Psoas muscle (tissue), 7 donors: ENCODE measurements at regions not wholly inside any gene's neighbourhood (a gene's known extent, or its start where the extent isn't known, plus 50 kb on each side); places are given as distances from the start of the nearest gene placed in this dataset.

Experiments used
- ATAC-seq, 4 donors: fragments of 200-7000 bp; cut with Tn5 transposase; one replicate each; pipeline ENCODE4 v1.9.1; 2020; ENCODE audit warnings: moderate library complexity in 3 of 4, mild to moderate bottlenecking in 2 of 4
- DNase-seq, 2 donors: peaks; one replicate each; pipeline ENCODE4 v3.0.0-alpha.2; 2020
- H3K27ac ChIP-seq: fragments of 200-600 bp; one replicate; pipeline ENCODE4 v1.8.0; 2022
- H3K27me3 ChIP-seq, 3 donors: fragments of 200-600 bp in 1 of 3; one replicate each; pipeline versions ENCODE4 v1.6.1 to v1.8.0; 2013 to 2022; ENCODE audit warnings: low read length in 2 of 3, mild to moderate bottlenecking in 2 of 3, moderate library complexity in 1 of 3; ENCODE audit not compliant: insufficient read depth in 3 of 3
- H3K36me3 ChIP-seq, 2 donors: fragments of 200-600 bp in 1 of 2; one replicate each; pipeline versions ENCODE4 v1.6.1 to v1.8.0; 2013 to 2022; ENCODE audit warnings: low read depth in 1 of 2, mild to moderate bottlenecking in 1 of 2, moderate library complexity in 1 of 2; ENCODE audit not compliant: insufficient read depth in 1 of 2
- H3K4me1 ChIP-seq: fragments of 200-600 bp; one replicate; pipeline ENCODE4 v1.8.0; 2022
- H3K4me3 ChIP-seq: fragments of 200-600 bp; one replicate; pipeline ENCODE4 v1.8.0; 2022; ENCODE audit warnings: mild to moderate bottlenecking
- H3K9me3 ChIP-seq: fragments of 200-600 bp; one replicate; pipeline ENCODE4 v1.8.0; 2022
- CTCF ChIP-seq: fragments of 200-600 bp; IDR thresholded peaks from one replicate; pipeline ENCODE4 v1.8.0; 2022; ENCODE audit warnings: antibody characterized with exemption
- WGBS, 3 donors: extraction: QIAGEN DNeasy Blood & Tissue Kit; methylation state at CpG; one replicate each; pipeline versions ENCODE4 v1.1.6 to v1.1.7; 2013; 5-methylcytosine and 5-hydroxymethylcytosine counted together
- intact Hi-C, 2 donors: fragments of 100-400 bp; cut with DNase I; formaldehyde crosslinking; loops; one replicate each; pipeline versions ENCODE4 v1.11.0 to v1.14.2; 2022
- donor health status: healthy with polysubstance abuse.
- donor health status: DM: no; HTN: no; CAD: no; lungs with moderate emphysema.
- donor health status: Bipolar disorder and iron deficiency.
- donor health status: healthy.
- donor health status: DM: yes; HTN: yes; CAD: no.
- donor health status: DM: no; HTN: no; CAD: no.
- donor health status: DM: yes; HTN: yes; CAD: no.

- H3K27ac ChIP-seq, result no peak overlapping the region
- intact Hi-C loops, result no loop called here
- no peak overlapping the region for H3K4me3 ChIP-seq
- 64 to 66% (median 65%) methylated on average over 5 of the region's 5 CpGs for WGBS, 3 donors
- no peaks in the 10 kb centered on the region for H3K9me3 ChIP-seq
- no peak for TF ChIP-seq CTCF
- H3K27me3 ChIP-seq, result no peaks in the 10 kb centered on the region
- no peaks in the 10 kb centered on the region for H3K4me1 ChIP-seq
- ATAC-seq, result no peak
- no peak for DNase-seq
- H3K36me3 ChIP-seq, result no peaks in the 10 kb centered on the region
Observed at GRCh38 chr17:77763575-77763974, 194.9 kb upstream of the TNRC6C start.

GRCh38 chr17:77765292-77765691 is 193.2 kb upstream of the TNRC6C start:
- no peaks in the 10 kb centered on the region for H3K27me3 ChIP-seq
- intact Hi-C loops, result no loop called here
- ATAC-seq (no peak), DNase-seq (no peak)
- no peaks in the 10 kb centered on the region for H3K4me1 ChIP-seq
- H3K27ac ChIP-seq, result no peak overlapping the region
- H3K4me3 ChIP-seq, result no peak overlapping the region
- 95 to 97% (median 96%) methylated on average over 1 of the region's 1 CpG for WGBS, 3 donors
- no peaks in the 10 kb centered on the region for H3K36me3 ChIP-seq
- no peaks in the 10 kb centered on the region for H3K9me3 ChIP-seq
- no peak for TF ChIP-seq CTCF

DNA sequence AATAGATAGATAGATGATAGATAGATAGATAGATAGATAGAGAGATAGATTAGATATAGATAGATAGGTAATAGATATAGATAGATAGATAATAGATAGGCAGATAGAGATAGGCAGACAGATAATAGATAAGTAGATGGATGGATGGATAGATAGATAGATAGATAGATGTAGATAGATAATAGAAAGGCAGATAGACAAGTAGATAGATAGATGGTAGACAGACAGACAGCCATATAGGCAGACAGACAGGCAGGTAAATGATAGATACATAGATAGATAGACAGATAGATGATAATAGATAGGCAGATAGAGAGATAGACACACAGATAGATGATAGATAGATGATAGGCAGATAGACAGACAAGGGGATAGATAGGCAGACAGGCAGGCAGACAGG is 191.4 kb upstream of the TNRC6C start:
- H3K27ac ChIP-seq, result no peak overlapping the region
- no peaks in the 10 kb centered on the region for H3K4me1 ChIP-seq
- H3K9me3 ChIP-seq, result no peaks in the 10 kb centered on the region
- DNase-seq, result no peak
- intact Hi-C loops, result no loop called here
- no peak for TF ChIP-seq CTCF
- no peak overlapping the region for H3K4me3 ChIP-seq
- H3K27me3 ChIP-seq, result no peaks in the 10 kb centered on the region
- ATAC-seq, result no peak
- no peaks in the 10 kb centered on the region for H3K36me3 ChIP-seq

DNA sequence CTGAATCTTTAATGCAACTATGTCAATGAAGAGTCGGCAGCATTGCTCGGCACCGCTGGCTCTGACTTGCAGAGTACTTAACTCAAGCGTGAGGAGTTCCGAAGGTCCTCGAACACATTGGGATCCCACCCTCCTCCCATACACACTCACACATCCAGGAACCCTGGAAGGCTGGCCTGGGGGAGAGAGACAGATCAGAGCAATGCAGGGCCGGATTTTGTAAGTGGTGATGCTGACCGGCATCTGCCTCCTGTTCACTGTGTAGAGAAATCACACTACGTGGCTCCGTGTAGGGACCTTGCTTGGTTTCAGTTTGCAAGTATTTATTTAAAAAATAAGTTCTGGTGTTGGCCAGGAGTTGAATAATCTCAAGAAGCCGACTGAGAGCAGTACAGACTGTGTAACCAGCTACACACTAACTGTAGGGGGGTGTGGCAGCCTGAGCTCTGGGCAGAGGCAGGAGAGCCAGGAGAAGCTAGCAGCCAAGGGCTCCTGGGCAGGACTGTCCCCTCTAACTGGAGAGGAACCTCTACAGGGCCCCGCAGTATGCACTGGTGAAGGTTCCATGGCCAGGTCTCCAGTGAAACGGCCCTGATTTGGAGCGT is 190.2 kb upstream of the TNRC6C start:
- H3K9me3 ChIP-seq, result no peaks in the 10 kb centered on the region
- H3K36me3 ChIP-seq, result no peaks in the 10 kb centered on the region
- intact Hi-C loops, result no loop called here
- WGBS, 3 donors, result 66 to 70% (median 69%) methylated on average over 14 of the region's 14 CpGs
- H3K27ac ChIP-seq, result no peak overlapping the region
- DNase-seq (no peak), ATAC-seq (no peak)
- no peaks in the 10 kb centered on the region for H3K27me3 ChIP-seq
- H3K4me1 ChIP-seq, result no peaks in the 10 kb centered on the region
- TF ChIP-seq CTCF, result no peak
- H3K4me3 ChIP-seq, result no peak overlapping the region

GRCh38 chr17:77769215-77769614 is 189.3 kb upstream of the TNRC6C start:
- intact Hi-C loops, result no loop called here
- WGBS, 3 donors, result 52 to 62% (median 56%) methylated on average over 7 of the region's 7 CpGs
- Histone ChIP-seq H3K4me1 (no peaks in the 10 kb centered on the region), H3K9me3 (no peaks in the 10 kb centered on the region), H3K27ac (no peak overlapping the region), H3K27me3 (no peaks in the 10 kb centered on the region), H3K4me3 (no peak overlapping the region), H3K36me3 (no peaks in the 10 kb centered on the region)
- no peak for TF ChIP-seq CTCF
- DNase-seq (no peak), ATAC-seq (no peak)
